ENCODE measurements at regions not wholly inside any gene's neighbourhood (a gene's known extent, or its start where the extent isn't known, plus 50 kb on each side); places are given as distances from the start of the nearest gene placed in this dataset.

DNA sequence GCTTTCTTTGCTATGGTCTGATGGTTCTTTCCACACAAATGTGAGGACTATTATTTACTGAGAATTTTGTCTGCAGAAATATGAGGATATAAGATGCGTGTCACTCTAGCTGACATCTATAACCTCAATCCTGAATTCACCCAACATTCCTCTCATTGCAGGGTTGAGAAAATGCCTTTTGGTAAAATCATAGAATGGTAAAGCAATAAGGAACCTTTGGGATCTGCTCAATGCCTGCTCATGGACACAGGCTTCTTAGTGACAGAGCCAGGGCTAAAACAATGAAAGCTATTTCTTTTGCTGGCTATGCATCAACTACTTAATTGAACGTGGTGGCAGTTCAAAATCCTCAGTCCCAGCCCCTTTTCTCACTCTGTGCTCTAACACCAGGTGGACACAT lies 199.6 kb downstream of the GAS1 start:
- Histone ChIP-seq H3K27me3 (replicated peaks in 1 of 7) (no peaks in the 10 kb centered on the region), H3K27ac (no peak overlapping the region), H3K4me3 (no peak overlapping the region), H3K4me1 (no peaks in the 10 kb centered on the region), H3K9me3 (no peaks in the 10 kb centered on the region), H3K36me3 (no peaks in the 10 kb centered on the region)
- DNase-seq, result no peak
- intact Hi-C loops (cut with DNase I; ENCODE audit: low total_unique reads), result no loop called here
- TF ChIP-seq POLR2A (IDR thresholded peaks at IDR 0.05) (no peak), POLR2AphosphoS5 (IDR thresholded peaks at IDR 0.05) (no peak)
- TF ChIP-seq, protein P1, sequence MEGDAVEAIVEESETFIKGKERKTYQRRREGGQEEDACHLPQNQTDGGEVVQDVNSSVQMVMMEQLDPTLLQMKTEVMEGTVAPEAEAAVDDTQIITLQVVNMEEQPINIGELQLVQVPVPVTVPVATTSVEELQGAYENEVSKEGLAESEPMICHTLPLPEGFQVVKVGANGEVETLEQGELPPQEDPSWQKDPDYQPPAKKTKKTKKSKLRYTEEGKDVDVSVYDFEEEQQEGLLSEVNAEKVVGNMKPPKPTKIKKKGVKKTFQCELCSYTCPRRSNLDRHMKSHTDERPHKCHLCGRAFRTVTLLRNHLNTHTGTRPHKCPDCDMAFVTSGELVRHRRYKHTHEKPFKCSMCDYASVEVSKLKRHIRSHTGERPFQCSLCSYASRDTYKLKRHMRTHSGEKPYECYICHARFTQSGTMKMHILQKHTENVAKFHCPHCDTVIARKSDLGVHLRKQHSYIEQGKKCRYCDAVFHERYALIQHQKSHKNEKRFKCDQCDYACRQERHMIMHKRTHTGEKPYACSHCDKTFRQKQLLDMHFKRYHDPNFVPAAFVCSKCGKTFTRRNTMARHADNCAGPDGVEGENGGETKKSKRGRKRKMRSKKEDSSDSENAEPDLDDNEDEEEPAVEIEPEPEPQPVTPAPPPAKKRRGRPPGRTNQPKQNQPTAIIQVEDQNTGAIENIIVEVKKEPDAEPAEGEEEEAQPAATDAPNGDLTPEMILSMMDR (IDR thresholded peaks at IDR 0.05 in 8 of 11, conservative IDR thresholded peaks at IDR 0.05 in 3 of 11), result no peak
- WGBS, 5 donors, result 63 to 72% (median 67%) methylated on average over 2 of the region's 2 CpGs

DNA sequence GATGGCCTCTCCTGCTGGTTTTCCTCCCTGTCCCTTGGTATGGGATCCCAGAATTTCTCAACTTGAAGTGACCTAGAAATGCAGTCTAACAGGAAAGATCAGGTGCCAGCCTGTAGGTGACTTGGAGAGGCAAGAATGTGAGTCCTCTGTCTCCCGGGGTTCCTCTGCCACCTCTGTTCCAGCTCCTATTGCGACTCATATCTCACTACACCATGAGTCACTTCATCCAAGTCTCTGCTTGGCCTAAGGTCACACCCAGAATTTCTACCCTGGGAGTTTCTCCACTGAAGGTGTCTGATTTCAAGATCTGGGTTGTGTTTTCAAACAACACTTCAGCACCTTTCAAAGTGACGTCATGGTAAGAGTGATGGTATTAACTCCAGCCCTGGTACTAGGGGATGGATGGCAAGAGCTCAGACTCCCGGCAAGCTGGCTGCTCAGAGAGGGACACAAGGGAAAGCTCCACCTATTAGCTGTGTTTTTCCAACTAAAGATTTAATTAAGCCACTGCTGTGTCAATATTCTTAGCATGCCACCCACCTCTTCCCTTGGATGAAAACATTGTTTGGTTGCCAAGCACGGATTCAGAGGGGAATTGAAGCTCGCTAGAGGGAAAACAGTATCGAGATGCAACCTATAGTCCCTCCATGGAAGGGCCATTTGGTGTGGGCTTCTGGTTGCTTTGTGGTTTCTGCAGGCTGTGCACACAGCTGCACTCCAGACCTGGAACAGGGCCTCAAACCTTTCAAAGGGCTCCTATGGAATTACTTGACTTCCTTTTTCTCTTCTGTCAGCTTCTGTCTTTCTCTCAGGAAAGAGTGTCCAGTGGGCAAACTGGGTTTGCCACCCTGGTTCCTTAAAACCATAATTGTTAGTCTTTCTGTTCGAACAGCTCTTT lies 205.7 kb downstream of the GAS1 start:
- intact Hi-C loops (cut with DNase I; ENCODE audit: low total_unique reads), result no loop called here
- H3K27me3 ChIP-seq (replicated peaks in 1 of 7), result no peaks in the 10 kb centered on the region
- no peaks in the 10 kb centered on the region for H3K36me3 ChIP-seq
- no peak for TF ChIP-seq POLR2A (IDR thresholded peaks at IDR 0.05)
- TF ChIP-seq, protein P1 (IDR thresholded peaks at IDR 0.05 in 8 of 11, conservative IDR thresholded peaks at IDR 0.05 in 3 of 11), result no peak
- TF ChIP-seq POLR2AphosphoS5 (IDR thresholded peaks at IDR 0.05), result no peak
- no peak overlapping the region for H3K4me3 ChIP-seq
- no peak overlapping the region for H3K27ac ChIP-seq
- no peaks in the 10 kb centered on the region for H3K9me3 ChIP-seq
- no peak for DNase-seq
- WGBS, 5 donors, result 78 to 86% (median 81%) methylated on average over 8 of the region's 8 CpGs
- H3K4me1 ChIP-seq, result no peaks in the 10 kb centered on the region

DNA sequence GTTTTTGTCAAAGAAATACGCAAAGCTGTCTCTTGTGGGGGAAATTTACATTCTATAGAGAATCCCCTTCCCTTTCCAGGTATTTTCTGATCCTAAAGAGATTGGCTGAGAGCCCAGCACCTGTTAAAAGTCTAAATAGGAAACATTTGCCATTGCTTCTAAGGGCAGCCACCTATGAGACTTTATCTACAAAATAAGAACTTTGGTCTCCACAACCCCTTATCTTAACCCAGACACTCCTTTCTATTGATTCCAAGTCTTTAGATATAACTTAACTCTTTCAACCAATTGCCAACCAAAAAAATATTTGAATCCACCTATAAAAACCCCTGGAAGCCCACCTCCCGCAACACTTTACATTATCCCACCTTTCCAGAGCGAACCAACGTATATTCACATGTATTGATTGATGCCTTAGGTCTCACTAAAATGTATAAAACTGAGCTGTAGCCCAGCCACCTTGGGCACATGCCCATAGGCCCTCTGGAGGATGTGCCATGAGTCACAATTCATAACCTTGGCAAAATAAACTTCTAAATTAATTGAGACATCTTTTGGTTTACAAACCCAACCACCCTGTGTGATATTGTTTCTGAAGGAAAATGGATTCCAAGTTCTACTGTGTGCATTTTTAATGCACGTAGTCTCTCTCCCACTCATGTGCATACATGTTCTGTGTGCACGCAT lies 211.4 kb downstream of the GAS1 start:
- intact Hi-C loops (cut with DNase I; ENCODE audit: low total_unique reads), result no loop called here
- H3K27ac ChIP-seq, result no peak overlapping the region
- H3K9me3 ChIP-seq, result no peaks in the 10 kb centered on the region
- DNase-seq, result no peak
- no peaks in the 10 kb centered on the region for H3K36me3 ChIP-seq
- no peaks in the 10 kb centered on the region for H3K27me3 ChIP-seq (replicated peaks in 1 of 7)
- TF ChIP-seq POLR2AphosphoS5 (IDR thresholded peaks at IDR 0.05) (no peak), POLR2A (IDR thresholded peaks at IDR 0.05) (no peak)
- TF ChIP-seq, protein P1 (IDR thresholded peaks at IDR 0.05 in 8 of 11, conservative IDR thresholded peaks at IDR 0.05 in 3 of 11), result no peak
- WGBS, 5 donors, result 78 to 95% (median 87%) methylated on average over 6 of the region's 6 CpGs
- no peaks in the 10 kb centered on the region for H3K4me1 ChIP-seq
- no peak overlapping the region for H3K4me3 ChIP-seq

DNA sequence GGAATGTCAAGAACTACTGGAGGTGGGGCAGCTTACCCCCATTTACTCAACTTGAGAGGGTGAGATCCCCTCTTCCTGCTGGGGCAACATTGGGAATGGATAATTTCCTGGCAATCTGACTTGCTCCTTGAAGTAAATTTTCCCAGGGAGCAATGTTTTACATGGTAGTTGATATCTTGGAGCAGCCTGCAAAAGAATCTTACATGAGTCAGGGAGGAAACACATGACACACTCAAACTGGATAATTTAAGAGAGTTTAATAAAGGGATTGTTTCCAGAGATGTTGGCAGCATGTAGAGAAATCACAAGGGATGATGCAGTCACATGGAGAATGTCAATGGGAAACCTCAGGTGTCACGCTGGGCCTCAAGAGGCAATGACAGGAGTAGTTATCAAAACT lies 212.5 kb downstream of the GAS1 start:
- Histone ChIP-seq H3K27ac (no peak overlapping the region), H3K9me3 (no peaks in the 10 kb centered on the region), H3K27me3 (replicated peaks in 1 of 7) (no peaks in the 10 kb centered on the region), H3K4me3 (no peak overlapping the region), H3K4me1 (no peaks in the 10 kb centered on the region), H3K36me3 (no peaks in the 10 kb centered on the region)
- intact Hi-C loops (cut with DNase I; ENCODE audit: low total_unique reads), result no loop called here
- TF ChIP-seq POLR2A (IDR thresholded peaks at IDR 0.05) (no peak), POLR2AphosphoS5 (IDR thresholded peaks at IDR 0.05) (no peak)
- TF ChIP-seq, protein P1 (IDR thresholded peaks at IDR 0.05 in 8 of 11, conservative IDR thresholded peaks at IDR 0.05 in 3 of 11), result no peak
- WGBS, 5 donors, result 67 to 90% (median 79%) methylated on average over 1 of the region's 1 CpG
- no peak for DNase-seq

Data from spleen (tissue), 11 donors.